ENCODE measurements at regions not wholly inside any gene's neighbourhood (a gene's known extent, or its start where the extent isn't known, plus 50 kb on each side); places are given as distances from the start of the nearest gene placed in this dataset.

DNA sequence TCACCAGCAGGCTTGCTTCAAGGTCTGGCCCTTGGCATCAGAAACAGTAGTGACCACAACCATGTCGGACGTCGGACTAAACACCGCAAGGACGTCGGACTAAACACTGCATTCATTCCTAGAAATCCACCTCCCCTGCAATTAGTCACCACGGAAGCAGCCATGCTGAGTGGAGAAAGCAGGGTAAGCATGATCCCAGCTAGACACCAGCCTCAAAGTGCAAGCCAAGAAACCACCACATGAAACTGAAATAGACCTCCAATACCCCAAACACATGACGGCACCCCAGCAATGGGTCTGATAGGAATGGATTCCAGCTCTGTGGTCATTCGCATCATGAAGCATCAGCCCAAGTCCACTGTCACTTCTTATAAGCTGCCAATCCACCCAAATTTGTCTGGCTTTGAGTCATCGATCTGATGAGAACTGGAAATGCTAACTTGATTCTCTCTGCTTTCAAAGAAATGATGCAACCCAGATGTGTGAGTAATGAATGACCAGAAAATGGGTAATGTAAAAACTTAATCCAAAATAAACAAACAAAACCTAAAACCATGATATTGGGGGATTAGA is 348.3 kb upstream of the TMCO5A start:
- DNase-seq, result no peak

DNA sequence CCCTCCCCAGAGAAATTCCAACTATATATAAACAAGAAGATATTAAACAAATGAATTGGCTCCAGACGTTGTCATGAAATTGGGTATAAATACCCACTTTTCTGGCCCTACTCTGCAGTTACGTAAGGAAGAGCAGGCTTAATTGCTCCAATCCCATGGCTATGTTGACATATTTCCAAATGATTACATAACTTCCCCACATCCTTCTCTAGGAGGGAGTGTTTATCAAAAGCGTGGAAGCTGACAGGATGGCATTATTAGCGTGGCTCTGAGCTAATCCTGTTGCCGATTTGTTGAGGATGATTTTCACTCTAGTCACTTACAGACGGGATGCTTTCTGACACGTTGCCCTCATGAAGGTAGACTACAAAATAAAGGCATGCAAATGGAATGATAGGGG is 347.5 kb upstream of the TMCO5A start:
- DNase-seq, result no peak

DNA sequence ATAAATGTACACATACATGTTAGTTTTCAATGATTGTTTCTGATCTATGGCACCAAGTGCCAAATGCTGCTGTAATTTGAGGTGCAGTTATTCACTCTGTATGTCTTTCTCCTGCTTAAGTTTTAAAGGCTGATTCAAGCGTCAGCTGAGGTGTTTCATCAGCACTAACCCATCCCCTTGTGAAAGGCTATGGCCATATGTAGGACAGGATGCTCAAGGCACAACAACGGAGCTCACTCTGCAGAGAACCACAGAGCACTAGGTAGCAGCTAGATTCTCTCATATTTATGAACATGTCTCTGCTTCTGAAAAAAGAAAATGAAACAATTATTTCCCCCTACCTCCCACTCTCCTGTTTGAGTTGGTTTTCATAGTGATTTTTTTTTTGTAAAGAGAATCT is 340.0 kb upstream of the TMCO5A start:
- no peak for DNase-seq

DNA sequence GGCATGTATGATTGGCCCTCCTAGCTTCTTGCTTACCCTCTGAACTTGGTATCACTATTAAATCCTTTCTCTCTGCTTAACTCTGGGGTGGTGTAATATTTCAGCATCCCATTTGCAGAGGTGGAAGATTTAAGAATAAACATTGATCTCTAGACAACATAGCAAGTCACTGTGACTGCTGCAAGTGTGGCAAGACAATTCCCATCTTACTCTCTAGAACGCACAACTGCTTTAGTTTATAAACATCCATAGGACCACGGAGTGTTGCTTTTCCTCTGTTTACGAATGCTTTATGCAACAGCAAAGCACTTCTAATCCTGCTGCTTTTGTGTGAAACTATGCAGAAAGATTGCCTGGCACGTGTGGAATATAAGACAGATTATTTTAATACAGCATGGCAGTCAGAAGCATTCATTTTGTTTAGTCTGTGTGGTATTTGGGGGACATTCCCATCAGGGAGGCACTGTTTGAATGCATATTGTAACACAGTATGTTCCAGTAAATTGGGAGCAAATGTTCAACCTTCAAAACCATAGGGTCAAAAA is 338.9 kb upstream of the TMCO5A start:
- DNase-seq, result no peak

DNA sequence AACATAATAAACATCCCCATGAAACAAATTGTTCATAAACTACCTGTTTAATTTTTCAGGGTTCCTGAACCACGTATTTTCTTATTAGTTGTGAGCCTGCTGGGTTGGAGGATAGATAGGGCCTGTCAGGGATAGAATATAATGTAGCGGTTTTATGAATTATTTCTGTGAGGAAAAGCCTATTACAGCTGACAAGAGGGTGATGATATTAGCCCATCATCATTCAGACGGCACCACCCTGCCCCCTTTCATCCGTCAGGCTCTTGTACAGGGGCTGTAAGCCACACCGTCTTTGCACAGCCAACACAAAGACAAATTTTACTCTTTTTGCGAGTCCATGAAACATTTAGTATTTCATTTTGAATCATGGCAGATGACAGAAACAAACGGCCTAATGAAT is 335.3 kb upstream of the TMCO5A start:
- no peak for DNase-seq

DNA sequence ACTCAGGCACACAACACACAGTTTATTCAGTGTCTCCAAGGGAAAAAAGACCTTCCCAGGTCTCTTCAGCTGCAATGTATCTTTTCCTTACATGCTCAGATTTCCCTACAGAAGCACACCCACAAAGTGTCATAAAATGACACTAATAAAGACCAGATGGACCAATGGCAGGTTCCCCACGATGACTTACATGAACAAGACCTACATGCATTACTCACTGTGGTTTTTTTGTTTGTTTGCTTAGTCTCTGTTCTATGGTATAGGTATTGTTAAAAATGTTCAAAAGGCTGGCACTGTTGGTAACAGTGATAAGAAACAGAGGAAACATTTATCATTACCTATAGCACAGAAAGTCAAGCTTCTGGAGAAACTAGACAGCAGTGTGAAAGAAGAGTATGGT is 318.2 kb upstream of the TMCO5A start:
- DNase-seq, result no peak

DNA sequence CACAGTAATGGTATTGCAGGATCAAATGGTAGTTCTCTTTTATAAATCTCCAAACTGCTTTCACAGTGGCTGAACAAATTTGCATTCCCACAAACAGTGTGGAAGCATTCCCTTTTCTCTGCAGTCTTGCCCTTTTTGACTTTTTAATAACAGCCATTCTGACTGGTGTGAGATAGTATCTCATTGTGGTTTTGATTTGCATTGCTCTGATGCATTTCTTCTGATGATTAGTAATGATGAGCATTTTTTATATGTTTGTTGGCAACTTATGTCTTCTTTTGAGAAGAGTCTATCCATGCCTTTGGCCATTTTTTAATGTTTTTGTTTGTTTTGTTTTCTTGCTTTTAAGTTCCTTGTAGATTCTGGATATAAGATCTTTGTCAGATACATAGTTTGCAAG is 316.1 kb upstream of the TMCO5A start:
- no peak for DNase-seq

DNA sequence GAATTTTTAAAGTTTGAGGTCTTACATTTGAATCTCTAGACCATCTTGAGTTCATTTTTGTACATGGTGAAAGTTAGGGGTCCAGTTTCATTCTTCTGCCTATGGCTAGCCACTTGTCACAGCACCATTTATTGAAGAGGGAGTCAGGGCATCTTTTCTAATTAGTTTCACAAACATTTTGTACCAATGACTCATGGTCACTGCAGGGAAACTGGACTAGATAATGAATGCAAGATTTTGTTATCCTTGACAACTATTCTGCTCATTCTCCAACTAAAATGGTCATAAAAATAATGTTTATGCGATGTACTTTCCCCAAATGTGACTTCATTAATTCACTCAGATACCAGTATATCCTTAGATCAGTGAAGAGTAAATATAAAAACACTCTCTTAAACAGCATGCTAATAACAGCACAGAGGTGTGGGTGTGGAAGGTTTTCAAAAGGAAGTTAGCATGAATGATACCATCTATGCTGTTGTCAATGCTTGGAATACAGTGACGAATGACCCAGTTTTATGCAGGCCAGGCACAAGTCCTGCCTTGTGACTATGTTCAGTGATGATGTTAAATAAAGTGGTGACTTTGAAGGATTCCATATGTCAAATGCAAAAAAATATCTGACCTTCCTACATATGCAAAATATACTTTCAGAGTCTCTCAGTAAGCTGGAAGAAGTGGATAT is 314.9 kb upstream of the TMCO5A start:
- DNase-seq, result no peak

DNA sequence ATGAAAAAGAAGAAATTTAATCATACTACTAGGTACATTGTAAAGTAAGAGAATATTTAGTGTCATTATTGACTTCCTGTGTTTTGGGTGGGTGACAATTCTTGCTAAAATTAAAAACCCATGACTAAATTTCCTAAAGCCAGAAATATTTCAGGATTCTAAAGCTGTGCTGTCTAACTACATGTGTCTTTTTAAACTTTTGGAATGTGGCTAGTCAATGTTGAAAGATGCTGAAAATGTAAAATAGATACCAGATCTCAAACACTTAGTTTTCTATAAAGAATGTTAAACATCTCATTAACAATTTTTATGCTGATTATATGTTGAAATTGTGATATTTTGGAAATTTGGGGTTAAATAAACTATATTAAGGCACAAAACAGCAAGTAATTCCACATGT is 308.9 kb upstream of the TMCO5A start:
- DNase-seq, result no peak

DNA sequence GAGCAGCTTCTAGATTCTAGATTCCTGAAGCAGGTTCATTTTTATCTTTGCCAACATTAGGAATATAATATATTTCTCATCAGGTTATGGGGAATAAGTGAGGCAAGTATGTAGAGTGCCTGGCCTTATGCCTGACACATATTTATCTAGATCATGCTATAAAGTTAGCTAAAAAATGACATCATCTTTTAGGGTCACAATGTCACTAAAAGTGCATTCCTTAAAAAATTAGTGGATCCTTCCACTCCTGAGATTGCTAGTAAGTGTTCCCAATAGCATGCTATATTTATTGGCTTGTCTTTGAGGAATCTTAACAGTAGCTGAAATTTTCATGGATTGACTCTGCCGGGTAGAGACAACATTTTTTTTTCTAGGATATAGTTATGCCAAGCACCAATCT is 305.9 kb upstream of the TMCO5A start:
- no peak for DNase-seq

DNA sequence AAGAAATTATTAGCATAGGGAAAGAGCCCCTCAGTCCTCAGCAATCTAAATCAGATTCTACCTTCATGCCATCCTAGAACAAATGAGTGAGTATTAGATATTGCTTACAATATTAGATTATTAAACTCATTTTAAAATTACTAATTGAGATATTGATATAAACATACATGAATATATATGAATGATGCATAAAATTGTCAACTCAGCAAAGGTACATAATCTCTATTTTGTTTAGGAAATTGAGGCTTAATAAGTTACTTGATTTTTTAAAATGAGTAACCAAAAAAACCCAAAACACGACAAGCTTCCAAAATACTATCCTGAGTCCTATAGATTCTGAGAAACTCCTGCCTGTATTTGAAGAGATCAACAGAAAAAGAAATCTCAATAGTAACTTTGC is 297.7 kb upstream of the TMCO5A start:
- no peak for DNase-seq

DNA sequence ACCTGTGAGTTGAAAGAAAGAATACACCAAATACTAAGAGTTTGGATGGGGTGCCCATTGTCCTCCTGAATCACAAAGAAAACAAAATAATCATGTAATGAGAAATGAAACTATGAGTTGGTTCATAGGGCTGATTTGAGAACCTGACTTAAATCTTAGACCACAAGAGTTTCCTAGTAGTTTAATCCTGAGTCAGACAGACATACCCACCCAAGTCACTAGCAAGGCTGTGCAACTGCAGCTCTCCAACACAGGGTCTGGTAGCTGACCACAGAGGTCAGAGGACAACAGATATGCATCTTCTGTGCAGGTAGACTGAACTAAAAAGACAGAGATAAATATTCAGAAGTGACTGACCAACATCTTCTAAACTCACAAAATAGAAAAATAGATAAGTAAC is 296.3 kb upstream of the TMCO5A start:
- DNase-seq, result no peak

DNA sequence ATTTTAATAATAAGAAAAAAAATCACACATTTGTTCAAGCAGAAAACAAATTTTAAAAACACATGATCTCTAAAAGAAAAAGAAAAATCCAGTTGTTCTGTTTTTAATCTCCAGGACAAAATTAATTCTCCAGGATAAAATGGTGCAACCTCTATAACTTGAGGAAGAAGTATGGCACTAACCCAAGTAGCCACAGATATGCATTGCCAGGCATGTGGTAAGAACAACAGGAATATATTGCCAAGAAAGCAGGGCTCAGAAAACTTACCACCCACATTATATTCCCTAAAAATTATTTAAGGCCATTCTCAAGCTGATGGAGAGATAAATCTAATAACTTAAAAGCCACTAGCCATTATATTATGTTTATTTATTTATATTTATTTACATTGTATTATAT is 295.7 kb upstream of the TMCO5A start:
- no peak for DNase-seq

DNA sequence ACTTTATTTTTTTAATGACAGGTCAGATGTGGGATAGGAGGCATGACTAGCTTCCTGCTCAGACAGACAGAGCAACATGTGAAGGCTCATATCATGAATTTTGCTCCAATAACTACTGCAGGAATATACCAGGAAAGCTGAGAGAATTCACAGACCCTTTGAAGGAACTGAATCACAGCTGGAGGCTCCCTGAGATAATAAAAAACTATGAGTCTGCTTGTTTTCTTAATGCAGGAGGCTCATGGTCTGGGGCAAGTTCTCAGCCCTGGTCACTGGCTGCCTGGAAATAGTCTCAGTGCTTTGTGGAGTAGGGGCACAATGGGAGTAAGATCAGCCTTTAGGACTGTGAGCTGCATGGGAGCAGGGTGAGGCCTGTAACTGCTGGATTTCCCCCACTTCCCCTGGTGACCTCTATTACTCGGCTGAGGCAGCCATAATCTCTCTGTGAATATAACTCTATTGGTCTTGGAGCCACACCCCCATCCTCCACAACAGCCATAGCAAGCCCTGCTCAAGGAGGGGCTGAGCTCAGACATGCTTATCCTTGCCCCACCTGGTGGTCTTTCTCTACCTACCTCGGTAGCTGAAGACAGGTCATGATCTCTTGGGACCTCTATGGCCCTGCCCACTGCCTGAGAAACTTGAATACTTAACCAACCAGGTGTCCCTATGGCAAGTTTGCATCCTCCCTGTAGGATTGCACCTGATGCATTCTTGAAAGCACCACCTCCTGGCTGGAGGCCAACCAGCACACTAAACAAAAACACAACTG is 281.6 kb upstream of the TMCO5A start:
- no peak for DNase-seq

DNA sequence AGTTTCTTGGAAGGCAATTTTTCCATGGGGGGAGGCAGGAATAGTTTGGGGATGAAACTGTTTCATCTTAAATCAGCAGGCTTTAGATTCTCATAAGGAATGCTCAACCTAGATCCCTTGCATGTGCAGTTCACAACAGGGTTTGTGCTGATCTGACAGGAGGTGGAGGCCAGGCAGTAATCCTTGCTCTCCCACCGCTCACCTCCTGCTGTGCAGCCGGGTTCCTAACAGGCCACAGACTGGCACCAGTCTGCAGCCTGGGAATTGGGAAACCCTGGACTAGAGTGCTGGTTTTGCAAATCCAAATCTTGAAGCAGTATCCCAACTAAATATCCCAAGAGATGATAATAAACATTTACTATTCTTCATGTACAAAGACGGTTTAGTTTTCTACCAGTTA is 256.3 kb upstream of the TMCO5A start:
- DNase-seq, result no peak

DNA sequence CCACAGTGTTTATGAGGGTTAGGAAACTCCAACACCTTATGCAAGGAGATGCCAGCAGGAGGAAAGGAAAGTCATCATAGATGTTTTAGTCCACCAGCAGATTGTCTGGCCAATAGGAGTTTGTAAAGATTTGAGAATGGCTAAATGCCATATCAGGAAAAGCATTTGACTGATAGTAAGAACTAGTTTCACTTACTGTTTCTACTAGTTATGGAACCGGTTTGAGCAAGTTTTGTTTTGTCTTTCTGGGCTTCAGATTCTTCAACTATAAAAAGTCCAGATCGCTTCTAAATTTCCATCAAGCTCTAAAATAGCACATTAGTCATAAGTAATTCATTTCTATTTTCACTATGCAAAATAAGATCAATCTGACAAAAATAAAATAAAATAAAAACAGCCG is 254.8 kb upstream of the TMCO5A start:
- no peak for DNase-seq

DNA sequence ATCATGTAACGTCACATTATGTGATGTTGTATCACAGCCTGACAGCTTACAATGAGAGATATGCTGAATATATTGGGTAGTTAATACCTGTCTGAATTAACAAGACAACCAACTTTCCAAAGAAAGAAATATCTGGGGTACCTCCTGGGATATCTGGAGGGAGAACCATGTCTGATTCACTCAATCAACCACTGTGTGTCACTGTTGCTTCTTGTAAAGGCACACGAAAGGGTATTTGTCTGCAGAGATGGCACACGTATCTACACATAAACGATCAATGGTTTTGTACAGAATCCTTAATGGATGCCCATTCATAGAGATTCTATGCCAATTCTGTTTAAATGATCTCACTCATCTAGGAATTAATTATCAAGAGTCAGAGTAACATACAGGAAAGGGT is 252.1 kb upstream of the TMCO5A start:
- no peak for DNase-seq

DNA sequence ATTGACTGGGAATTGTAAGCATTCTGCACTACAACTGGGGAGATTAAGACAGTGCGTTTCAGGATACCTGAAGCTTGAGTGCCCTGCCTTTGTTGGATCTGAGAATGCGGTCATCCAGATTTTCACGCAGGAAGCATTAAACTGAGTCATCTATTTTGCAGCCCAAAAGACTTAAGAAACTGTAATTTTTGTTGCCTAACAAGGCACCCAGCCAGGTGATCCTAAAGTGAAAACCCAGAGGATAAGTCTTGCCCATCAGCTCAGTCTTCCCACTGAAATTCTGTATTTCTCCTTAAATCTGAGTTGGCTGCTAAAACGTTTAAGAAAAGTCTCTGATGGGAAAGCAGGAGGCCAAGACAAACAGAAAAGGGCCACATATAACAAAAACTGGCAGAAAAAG is 242.5 kb upstream of the TMCO5A start:
- DNase-seq, result no peak

DNA sequence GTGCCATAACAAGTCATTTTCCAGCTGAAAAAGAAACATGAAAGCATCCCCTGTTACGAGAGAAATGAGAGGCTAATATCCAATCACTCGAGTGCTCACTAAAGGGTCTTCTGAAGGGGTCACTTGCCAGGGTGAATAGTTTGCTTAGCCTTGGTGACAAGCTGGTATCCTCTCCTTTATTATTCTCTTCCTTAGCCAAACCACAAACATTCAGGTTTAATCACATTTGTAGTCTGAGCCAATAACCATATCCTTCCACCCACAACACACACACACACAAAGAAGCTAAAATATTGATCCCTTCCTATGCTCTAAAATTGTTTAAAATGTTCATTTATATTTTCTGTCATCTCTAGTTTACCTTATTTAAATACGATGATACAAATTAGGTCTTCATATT is 240.5 kb upstream of the TMCO5A start:
- DNase-seq, result no peak

DNA sequence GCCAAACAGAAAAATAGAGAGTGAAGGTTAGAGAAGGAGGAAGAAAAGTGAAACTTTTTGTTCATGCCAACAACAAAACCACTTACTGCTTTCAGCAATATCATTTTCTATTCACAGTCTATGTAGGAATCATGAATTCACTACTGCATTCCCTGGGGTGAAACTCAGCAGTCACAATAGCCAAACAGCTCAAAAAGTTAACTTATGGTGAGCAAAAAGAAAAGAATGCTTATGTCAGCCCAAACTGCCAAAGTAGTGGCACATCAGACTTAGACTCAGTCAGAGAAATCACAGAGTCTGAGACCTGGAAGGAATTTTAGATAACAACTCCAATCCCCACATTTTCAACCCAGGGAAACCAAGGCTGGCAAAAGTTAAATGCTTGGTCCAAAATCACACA is 238.7 kb upstream of the TMCO5A start:
- DNase-seq, result no peak

DNA sequence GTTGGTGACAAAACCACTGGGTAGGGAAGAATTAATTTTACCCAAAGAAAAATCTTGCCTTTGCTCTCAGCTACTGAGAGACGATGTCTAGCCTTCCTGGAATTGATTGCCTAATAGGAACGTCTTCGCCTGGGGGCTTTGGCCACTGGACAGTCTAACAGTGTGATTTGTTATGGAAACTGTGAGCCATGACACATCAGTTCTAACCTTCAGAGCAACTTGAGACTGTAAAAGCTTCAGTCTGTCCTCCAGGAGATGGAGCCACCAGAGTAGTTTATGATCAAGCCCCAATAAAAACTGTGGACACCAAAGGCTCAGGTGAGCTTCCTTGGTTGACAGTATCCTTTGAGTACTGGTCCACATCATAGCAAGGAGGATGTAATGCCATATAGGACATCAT is 235.8 kb upstream of the TMCO5A start:
- no peak for DNase-seq

DNA sequence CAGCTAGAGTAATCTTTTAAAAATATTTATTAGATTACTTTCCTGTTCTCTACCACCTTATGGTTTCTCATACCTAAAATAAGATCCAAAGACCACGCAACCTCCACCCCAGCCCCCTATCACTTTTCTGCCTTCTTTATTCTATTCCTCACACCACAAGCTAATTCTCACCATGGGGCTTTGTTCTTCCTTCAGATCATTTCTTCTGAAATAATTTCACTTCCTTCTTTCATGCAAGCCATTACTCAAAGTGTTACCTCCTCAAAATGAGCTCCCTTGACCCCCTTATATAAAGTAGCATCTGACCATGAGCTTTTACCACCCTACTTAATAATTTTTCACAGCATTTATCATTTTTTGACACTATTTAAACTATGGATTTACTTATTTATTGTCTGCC is 233.2 kb upstream of the TMCO5A start:
- no peak for DNase-seq

DNA sequence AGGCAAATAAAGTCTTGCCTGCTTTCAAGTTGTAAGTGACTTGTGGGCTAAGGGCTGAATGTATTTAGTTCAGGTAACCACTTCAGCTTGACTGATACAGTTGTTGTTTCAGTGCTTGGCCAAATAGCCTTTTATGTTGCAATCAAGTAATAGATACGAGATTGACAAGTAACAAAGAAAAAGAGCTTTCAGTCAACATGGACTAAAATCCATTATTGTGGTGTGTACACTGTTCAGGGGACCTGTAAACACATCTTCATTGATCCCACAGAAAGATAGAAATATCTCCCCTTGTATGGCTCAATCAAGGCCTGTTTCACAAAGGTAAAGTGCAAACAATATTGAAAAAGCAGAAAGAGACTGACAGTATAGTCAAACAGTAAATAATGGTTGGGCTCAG is 224.8 kb upstream of the TMCO5A start:
- no peak for DNase-seq

DNA sequence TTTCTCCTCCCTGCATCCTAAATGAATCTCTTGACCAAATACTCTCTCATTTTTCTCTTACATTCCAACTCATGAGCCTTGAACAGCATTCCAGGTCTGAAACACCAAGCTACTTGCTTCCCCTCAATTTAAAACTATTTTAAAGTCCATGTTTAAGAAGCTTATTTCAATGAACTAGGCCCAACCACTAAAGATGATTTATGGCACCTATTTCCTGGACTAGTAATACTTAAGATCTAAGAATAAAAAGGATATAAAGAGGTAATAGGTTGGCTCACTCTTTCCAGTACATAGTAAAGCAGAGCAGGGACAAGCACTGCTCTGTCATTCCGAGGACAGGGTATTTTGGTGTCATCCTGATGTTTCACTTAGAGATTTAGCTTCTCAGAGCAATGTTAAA is 219.3 kb upstream of the TMCO5A start:
- DNase-seq, result no peak

Data from stimulated activated CD4-positive, alpha-beta T cell treated with anti-CD3 and anti-CD28 coated beads, Interleukin-4, amount 100 ng/mL, for 24 hours (primary cell).